HepG2 (cell line): ENCODE measurements at regions not wholly inside any gene's neighbourhood (a gene's known extent, or its start where the extent isn't known, plus 50 kb on each side); places are given as distances from the start of the nearest gene placed in this dataset.

Experiments used
- ATAC-seq: fragments of 200-7000 bp; cut with Tn5 transposase; 3 replicates; pipeline ENCODE4 v1.9.1; 2020; ENCODE audit warnings: mild to moderate bottlenecking, moderate library complexity
- BruUV-seq: library from RNA; stranded (reverse); fragments of 400-500 nt; replicated peaks from 2 replicates; lab custom pipeline; 2021; lab: Mats Ljungman, UMichigan
- CTCF ChIA-PET: fragments of 300-600 bp; formaldehyde crosslinking; extraction: SDS; loops from one replicate; lab custom pipeline; 2021; ENCODE audit warnings: low total read pairs, inconsistent platforms, low intra/inter-chr PET ratio; lab: Yijun Ruan, JAX
- POLR2A ChIA-PET: fragments of 350-600 bp; sonication (Branson Sonifier 250); formaldehyde crosslinking; loops from one replicate; lab custom pipeline; 2020; ENCODE audit warnings: antibody characterized with exemption, inconsistent platforms; lab: Yijun Ruan, JAX
- DNase-seq: peaks from one replicate; pipeline ENCODE4 v3.0.0-alpha.2; 2015; ENCODE audit warnings: low spot score
- FAIRE-seq: peaks from 3 replicates; lab custom pipeline; 2011; peaks lifted over from hg19 to GRCh38; lab: Jason Lieb, UNC
- H2AFZ ChIP-seq: one replicate; pipeline ENCODE4 v1.6.1; 2011; ENCODE audit warnings: low read length, inconsistent platforms
- H3K27ac ChIP-seq: fragments of 300-600 bp; 3 replicates; pipeline ENCODE4 v1.8.0; 2011; ENCODE audit warnings: mixed run types, mild to moderate bottlenecking, mixed read lengths, low read length, inconsistent platforms; ENCODE audit not compliant: insufficient read depth; ENCODE audit errors: extremely low read length
- H3K27me3 ChIP-seq, 2 experiments: fragments of 200-600 bp in 1 of 2; 2 replicates in 1 of 2; 3 replicates in 1 of 2; pipeline versions ENCODE4 v1.6.0 to v1.8.0; 2011; ENCODE audit warnings: low read length in 2 of 2, mild to moderate bottlenecking in 2 of 2, moderate library complexity in 2 of 2, inconsistent platforms in 1 of 2; ENCODE audit not compliant: insufficient read depth in 2 of 2, control insufficient read depth in 1 of 2
- H3K36me3 ChIP-seq, 2 experiments: fragments of 200-600 bp in 1 of 2; replicated peaks in 1 of 2; 2 replicates in 1 of 2; 3 replicates in 1 of 2; pipeline versions ENCODE4 v1.5.1 to v1.8.0; 2011; ENCODE audit warnings: low read length in 2 of 2, inconsistent platforms in 1 of 2; ENCODE audit not compliant: insufficient read depth in 2 of 2, control insufficient read depth in 1 of 2
- H3K4me1 ChIP-seq: 2 replicates; pipeline ENCODE4 v1.5.1; 2012; ENCODE audit warnings: low read length, inconsistent platforms; ENCODE audit not compliant: insufficient read depth
- H3K4me2 ChIP-seq: 2 replicates; pipeline ENCODE4 v1.6.0; 2011; ENCODE audit warnings: low read depth, low read length, inconsistent platforms
- H3K4me3 ChIP-seq, 3 experiments: fragments of 200-600 bp in 1 of 3; sonication (generic), shearing (Covaris generic) in 1 of 3; replicated peaks in 1 of 3; 2 replicates each; pipeline ENCODE4 v1.5.1; 2011 to 2016; ENCODE audit warnings: low read length in 3 of 3, inconsistent platforms in 2 of 3, low read depth in 2 of 3, mild to moderate bottlenecking in 2 of 3, control low read depth in 1 of 3, mixed read lengths in 1 of 3; ENCODE audit not compliant: insufficient read depth in 1 of 3
- H3K79me2 ChIP-seq: one replicate; pipeline ENCODE4 v1.6.1; 2011; ENCODE audit warnings: low read length, inconsistent platforms; ENCODE audit not compliant: insufficient read depth
- H3K9ac ChIP-seq: 2 replicates; pipeline ENCODE4 v1.6.0; 2011; ENCODE audit warnings: mild to moderate bottlenecking, low read depth, low read length, inconsistent platforms; ENCODE audit not compliant: insufficient read depth
- H3K9me3 ChIP-seq: 2 replicates; pipeline ENCODE4 v1.5.1; 2012; ENCODE audit warnings: mild to moderate bottlenecking, low read length
- H4K20me1 ChIP-seq: 2 replicates; pipeline ENCODE4 v1.6.0; 2011; ENCODE audit warnings: inconsistent platforms, mild to moderate bottlenecking, low read length, moderate library complexity; ENCODE audit not compliant: insufficient read depth
- ELK4 ChIP-seq: sonication (generic); formaldehyde crosslinking; IDR thresholded peaks from 2 replicates; pipeline ENCODE4 v1.9.0; 2021; ENCODE audit warnings: missing genetic modification reagents, borderline replicate concordance
- NFE2 ChIP-seq: sonication (generic); formaldehyde crosslinking; IDR thresholded peaks from 2 replicates; pipeline ENCODE4 v1.4.0; 2020; ENCODE audit warnings: missing genetic modification reagents
- TP53 ChIP-seq: sonication (generic); formaldehyde crosslinking; conservative IDR thresholded peaks from 2 replicates; pipeline ENCODE4 v1.4.0; 2020; ENCODE audit warnings: missing genetic modification reagents
- ZBTB10 ChIP-seq: sonication (generic); formaldehyde crosslinking; IDR thresholded peaks from 2 replicates; pipeline ENCODE4 v1.4.0; 2020; ENCODE audit warnings: missing genetic modification reagents, borderline replicate concordance
- ZNF142 ChIP-seq: sonication (generic); formaldehyde crosslinking; IDR thresholded peaks from 2 replicates; pipeline ENCODE4 v1.4.0; 2020; ENCODE audit warnings: missing genetic modification reagents
- ZNF143 ChIP-seq: sonication (generic); formaldehyde crosslinking; IDR thresholded peaks from 2 replicates; pipeline ENCODE4 v1.4.0; 2020; ENCODE audit warnings: missing genetic modification reagents
- ZNF30 ChIP-seq: sonication (generic); formaldehyde crosslinking; IDR thresholded peaks from 2 replicates; pipeline ENCODE4 v1.5.0; 2020; ENCODE audit warnings: mild to moderate bottlenecking, missing genetic modification reagents
- ZNF331 ChIP-seq: sonication (generic); formaldehyde crosslinking; IDR thresholded peaks from 2 replicates; pipeline ENCODE4 v1.4.0; 2020; ENCODE audit warnings: missing genetic modification reagents
- ZNF737 ChIP-seq: sonication (generic); formaldehyde crosslinking; IDR thresholded peaks from 2 replicates; pipeline ENCODE4 v1.5.0; 2020; ENCODE audit warnings: missing genetic modification reagents, mild to moderate bottlenecking, borderline replicate concordance
- ZSCAN9 ChIP-seq: IDR thresholded peaks from 2 replicates; pipeline ENCODE4 v1.6.1; 2016; ENCODE audit warnings: borderline replicate concordance
- WGBS: methylation state at CpG from one replicate; pipeline ENCODE4 v1.1.6; 2017; ENCODE audit warnings: low lambda C conversion rate; 5-methylcytosine and 5-hydroxymethylcytosine counted together
- in situ Hi-C: cut with HindIII; loops from 2 replicates; pipeline ENCODE4 v1.10.0; 2017; ENCODE audit warnings: low pct_unique_long_range_greater_than_20kb; ENCODE audit not compliant: extremely low pct_ligation_motif_present
- intact Hi-C: fragments of 100-400 bp; cut with micrococcal nuclease; formaldehyde crosslinking; loops from one replicate; pipeline ENCODE4 v1.10.0; 2022; ENCODE audit not compliant: unreplicated experiment

- Histone ChIP-seq H3K9ac (no peak overlapping the region), H3K4me1 (no peaks in the 10 kb centered on the region), H4K20me1 (no peaks in the 10 kb centered on the region), H3K4me3 (no peak overlapping the region), H3K27ac (no peak overlapping the region), H3K27me3 (no peaks in the 10 kb centered on the region), H3K9me3 (peaks cover 14% of the 10 kb centered on the region), H2AFZ (no peak overlapping the region), H3K36me3 (no peaks in the 10 kb centered on the region), H3K79me2 (no peaks in the 10 kb centered on the region), H3K4me2 (no peak overlapping the region)
- BruUV-seq: no TSS peak
- no peak for DNase-seq
- in situ Hi-C loops (no loop called here), intact Hi-C loops (no loop called here)
- no peak for FAIRE-seq
- no peak for ATAC-seq
- POLR2A ChIA-PET: no interaction called here
- CTCF ChIA-PET: no interaction called here
- WGBS: 2% methylated on average over 2 of the region's 2 CpGs
- TF ChIP-seq NFE2 (CRISPR knock-in tag) (no peak), ZSCAN9 (CRISPR knock-in tag) (no peak), ZNF331 (CRISPR knock-in tag) (no peak)
These were observed 249.0 kb downstream of the CRPPA start for GRCh38 chr7:16172366-16172765.

GRCh38 chr7:16171928-16172327, 249.4 kb downstream of the CRPPA start:
- Histone ChIP-seq H3K4me2 (no peak overlapping the region), H3K27me3 (no peaks in the 10 kb centered on the region), H3K4me1 (no peaks in the 10 kb centered on the region), H3K27ac (no peak overlapping the region), H3K9me3 (peaks cover 16% of the 10 kb centered on the region), H4K20me1 (no peaks in the 10 kb centered on the region), H3K4me3 (no peak overlapping the region), H3K36me3 (no peaks in the 10 kb centered on the region), H3K79me2 (no peaks in the 10 kb centered on the region), H3K9ac (no peak overlapping the region), H2AFZ (no peak overlapping the region)
- ChIA-PET CTCF (no interaction called here), POLR2A (no interaction called here)
- ATAC-seq (no peak), DNase-seq (no peak), FAIRE-seq (no peak)
- WGBS: 59% methylated on average over 3 of the region's 3 CpGs
- intact Hi-C loops: no loop called here
- in situ Hi-C loops: no loop called here
- no TSS peak for BruUV-seq
- no peak for TF ChIP-seq ELK4
- no peak for TF ChIP-seq ZNF142 (CRISPR knock-in tag)
- TF ChIP-seq ZNF737: no peak
- no peak for TF ChIP-seq ZNF30 (CRISPR knock-in tag)
- no peak for TF ChIP-seq ZNF143
- TF ChIP-seq TP53 (CRISPR knock-in tag): no peak
- no peak for TF ChIP-seq ZBTB10 (CRISPR knock-in tag)
